Right atrium auricular region (tissue), 2 donors: ENCODE measurements at regions not wholly inside any gene's neighbourhood (a gene's known extent, or its start where the extent isn't known, plus 50 kb on each side); places are given as distances from the start of the nearest gene placed in this dataset.

Source experiments
- DNase-seq: peaks from one replicate; pipeline ENCODE4 v3.0.0-alpha.2; 2019; ENCODE audit warnings: low spot score
- H3K27ac ChIP-seq, 2 donors: fragments of 200-600 bp; sonication (generic); 1 replicate in 1 of 2; 2 replicates in 1 of 2; pipeline ENCODE4 v1.5.1; 2016 to 2019
- H3K27me3 ChIP-seq, 2 donors: fragments of 200-600 bp; sonication (generic); one replicate each; pipeline versions ENCODE4 v1.5.1 to v1.6.0; 2017 to 2019
- H3K36me3 ChIP-seq: fragments of 200-600 bp; sonication (generic); one replicate; pipeline ENCODE4 v1.5.1; 2016
- H3K4me1 ChIP-seq, 2 donors: fragments of 200-600 bp; sonication (generic); one replicate each; pipeline versions ENCODE4 v1.5.1 to v1.6.0; 2017 to 2019
- H3K4me3 ChIP-seq, 2 donors: fragments of 200-600 bp; sonication (generic); 1 replicate in 1 of 2; 2 replicates in 1 of 2; pipeline ENCODE4 v1.5.1; 2017 to 2019; ENCODE audit warnings: mild to moderate bottlenecking in 1 of 2, moderate library complexity in 1 of 2
- H3K9me3 ChIP-seq, 2 donors: fragments of 200-600 bp; sonication (generic); one replicate each; pipeline ENCODE4 v1.5.1; 2019
- CTCF ChIP-seq, 2 donors: fragments of 200-600 bp; sonication (generic); IDR thresholded peaks; one replicate each; pipeline ENCODE4 v1.5.1; 2019; ENCODE audit warnings: antibody characterized with exemption in 2 of 2

DNA sequence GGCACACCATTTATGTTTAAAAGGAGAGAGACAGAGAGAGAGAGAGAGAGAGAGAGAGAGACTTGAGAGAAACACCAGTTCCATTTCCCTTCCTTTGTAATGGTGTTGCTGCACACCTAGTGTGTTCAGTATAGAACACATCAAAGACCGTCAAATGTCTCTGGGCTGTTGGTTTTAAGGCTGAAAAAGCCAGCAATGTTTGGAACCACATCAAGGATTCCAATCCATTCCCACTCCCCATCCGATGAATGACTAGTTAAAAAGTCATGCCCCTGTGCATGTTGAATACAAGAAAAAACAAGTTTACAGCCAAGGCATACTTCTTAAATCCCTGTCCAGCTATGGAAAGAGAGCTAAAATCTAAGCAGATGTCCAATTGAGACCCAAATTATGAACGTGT is 83.0 kb upstream of the IFNE start:
- no peaks in the 10 kb centered on the region for H3K4me1 ChIP-seq
- H3K27ac ChIP-seq, result no peak overlapping the region
- H3K36me3 ChIP-seq, result no peaks in the 10 kb centered on the region
- TF ChIP-seq CTCF (IDR thresholded peaks at IDR 0.05), result no peak
- DNase-seq, result no peak
- no peaks in the 10 kb centered on the region for H3K9me3 ChIP-seq
- peaks cover 0 to 3% of the 10 kb centered on the region in 2 donors for H3K27me3 ChIP-seq
- H3K4me3 ChIP-seq, result no peak overlapping the region

DNA sequence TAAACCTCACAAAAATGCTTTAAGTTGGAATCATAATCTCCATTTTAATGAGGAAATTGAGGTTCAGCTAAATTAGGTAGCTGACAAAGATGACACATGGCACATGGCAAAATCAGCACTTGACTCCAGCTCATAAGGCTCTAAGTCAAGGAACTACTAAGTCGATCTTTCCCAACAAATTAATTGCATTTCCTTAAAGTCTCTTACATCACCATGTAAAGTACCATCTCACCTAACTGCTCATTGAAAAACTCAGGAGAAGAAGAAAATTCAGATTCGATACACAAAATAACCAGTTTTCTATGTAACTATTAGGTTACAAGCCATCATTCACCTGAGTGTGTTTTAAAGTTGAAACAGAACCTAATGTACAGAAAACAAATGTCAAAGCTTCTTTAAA is 85.8 kb upstream of the IFNE start:
- Histone ChIP-seq H3K9me3 (no peaks in the 10 kb centered on the region), H3K27ac (no peak overlapping the region), H3K4me3 (no peak overlapping the region), H3K4me1 (no peaks in the 10 kb centered on the region), H3K27me3 (no peaks in the 10 kb centered on the region), H3K36me3 (no peaks in the 10 kb centered on the region)
- TF ChIP-seq CTCF (IDR thresholded peaks at IDR 0.05), result no peak
- no peak for DNase-seq

DNA sequence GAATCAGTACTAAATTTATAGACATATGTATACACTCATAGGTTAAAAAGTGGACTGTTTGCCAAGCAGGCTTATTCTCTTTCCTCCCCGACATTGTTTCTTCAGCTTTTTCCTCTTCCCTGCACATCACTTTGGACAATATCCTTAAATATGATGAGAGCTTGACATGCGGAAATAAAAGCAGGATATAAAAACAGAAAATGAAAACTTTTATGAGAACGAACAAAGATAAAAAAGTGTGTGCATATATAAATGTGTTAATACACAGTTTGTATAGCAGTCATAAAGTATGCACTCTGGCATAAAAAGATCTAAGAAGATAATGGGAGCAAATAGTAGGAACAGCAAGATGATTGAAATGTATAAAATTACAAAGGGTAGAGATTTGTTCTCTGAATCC is 86.4 kb upstream of the IFNE start:
- no peaks in the 10 kb centered on the region for H3K9me3 ChIP-seq
- no peak overlapping the region for H3K27ac ChIP-seq
- H3K4me1 ChIP-seq, result no peaks in the 10 kb centered on the region
- no peak for DNase-seq
- H3K27me3 ChIP-seq, result no peaks in the 10 kb centered on the region
- no peak for TF ChIP-seq CTCF (IDR thresholded peaks at IDR 0.05)
- no peak overlapping the region for H3K4me3 ChIP-seq
- no peaks in the 10 kb centered on the region for H3K36me3 ChIP-seq

GRCh38 chr9:21569721-21570120 is 87.6 kb upstream of the IFNE start:
- H3K4me3 ChIP-seq, result no peak overlapping the region
- no peaks in the 10 kb centered on the region for H3K9me3 ChIP-seq
- no peak overlapping the region for H3K27ac ChIP-seq
- DNase-seq, result no peak
- no peaks in the 10 kb centered on the region for H3K36me3 ChIP-seq
- no peaks in the 10 kb centered on the region for H3K27me3 ChIP-seq
- TF ChIP-seq CTCF (IDR thresholded peaks at IDR 0.05), result no peak
- H3K4me1 ChIP-seq, result no peaks in the 10 kb centered on the region

DNA sequence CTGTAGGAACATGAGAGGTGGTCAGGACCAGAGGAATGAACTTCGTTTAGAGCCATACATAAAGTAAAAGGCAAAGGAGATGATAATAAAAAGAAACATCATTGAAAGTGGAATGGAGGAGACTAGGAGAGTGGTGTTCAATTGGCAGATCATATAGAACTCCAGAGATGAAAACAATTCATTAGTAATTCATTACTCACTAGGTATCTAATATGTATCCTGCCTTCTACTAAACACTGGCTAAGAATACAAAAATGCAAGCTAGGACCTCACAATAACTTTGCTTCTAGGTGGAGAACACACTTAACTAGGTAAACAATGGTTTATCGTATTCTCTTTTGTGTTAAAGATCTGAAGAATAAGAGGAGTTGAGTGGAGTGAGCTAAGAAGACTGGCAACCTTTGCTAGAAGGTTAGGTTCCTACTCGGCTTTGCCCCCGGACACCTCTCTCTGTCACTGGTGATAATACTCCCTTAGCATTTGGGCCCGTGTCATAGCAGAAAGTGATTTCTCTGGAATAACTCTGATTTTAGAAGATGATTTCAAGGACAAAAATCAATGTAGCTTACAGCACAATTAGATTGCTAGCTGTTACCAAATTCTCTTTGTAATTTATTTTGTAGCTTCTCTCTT is 88.6 kb upstream of the IFNE start:
- Histone ChIP-seq H3K4me3 (no peak overlapping the region), H3K36me3 (no peaks in the 10 kb centered on the region), H3K27me3 (no peaks in the 10 kb centered on the region), H3K9me3 (no peaks in the 10 kb centered on the region), H3K4me1 (no peaks in the 10 kb centered on the region), H3K27ac (no peak overlapping the region)
- no peak for DNase-seq
- TF ChIP-seq CTCF (IDR thresholded peaks at IDR 0.05), result no peak

GRCh38 chr9:21574261-21574660 is 92.1 kb upstream of the IFNE start:
- H3K4me3 ChIP-seq, result no peak overlapping the region
- no peaks in the 10 kb centered on the region for H3K27me3 ChIP-seq
- DNase-seq, result no peak
- H3K9me3 ChIP-seq, result no peaks in the 10 kb centered on the region
- no peak overlapping the region for H3K27ac ChIP-seq
- no peaks in the 10 kb centered on the region for H3K36me3 ChIP-seq
- no peaks in the 10 kb centered on the region for H3K4me1 ChIP-seq
- no peak for TF ChIP-seq CTCF (IDR thresholded peaks at IDR 0.05)
